ENCODE measurements at regions not wholly inside any gene's neighbourhood (a gene's known extent, or its start where the extent isn't known, plus 50 kb on each side); places are given as distances from the start of the nearest gene placed in this dataset.

GRCh38 chr3:106172780-106173179, 304.0 kb upstream of the CBLB start:
- Mint-ChIP-seq H3K4me1 (peaks cover 66% of the 10 kb centered on the region), H3K36me3 (ENCODE audit: low read depth) (peaks cover 3% of the 10 kb centered on the region), H3K27me3 (no peaks in the 10 kb centered on the region), H3K27ac (no peak overlapping the region), H3K9me3 (ENCODE audit: low read depth) (no peaks in the 10 kb centered on the region), H3K4me3 (no peak overlapping the region)
- DNase-seq (no peak), ATAC-seq (peak; percentile 16)
- ChIA-PET CTCF (no interaction called here), POLR2A (no interaction called here)
- intact Hi-C loops (cut with DNase I, micrococcal nuclease) = loop anchor here (1.0 to 10.0 kb wide), 2 partner anchors 76 to 418 kb away; no protein-coding TSS in a partner anchor

- intact Hi-C loops (cut with DNase I, micrococcal nuclease) = loop anchor here (5.0 to 10.0 kb wide), 2 partner anchors 420 to 432 kb away; no protein-coding TSS in a partner anchor
- peaks cover 75% of the 10 kb centered on the region for H3K4me1 Mint-ChIP-seq
- no peak overlapping the region for H3K4me3 Mint-ChIP-seq
- peak overlapping the region; percentile 17 for H3K27ac Mint-ChIP-seq
- CTCF ChIA-PET = interaction anchor here (1.3 to 1.5 kb wide), 2 partner anchors 253 to 434 kb away, joined by 3 to 7 read pairs; no protein-coding TSS in a partner anchor
- DNase-seq = no peak
- H3K27me3 Mint-ChIP-seq = no peaks in the 10 kb centered on the region
- no peaks in the 10 kb centered on the region for H3K9me3 Mint-ChIP-seq (ENCODE audit: low read depth)
- H3K36me3 Mint-ChIP-seq (ENCODE audit: low read depth) = peaks cover 3% of the 10 kb centered on the region
- POLR2A ChIA-PET = no interaction called here
- no peak for ATAC-seq
Observed at GRCh38 chr3:106175276-106175675, 306.5 kb upstream of the CBLB start.

GRCh38 chr3:106176734-106177133, 307.9 kb upstream of the CBLB start:
- peak overlapping the region; percentile 92 for H3K27ac Mint-ChIP-seq
- CTCF ChIA-PET = interaction anchor here (1.3 to 1.5 kb wide), 2 partner anchors 252 to 433 kb away, joined by 3 to 7 read pairs; no protein-coding TSS in a partner anchor
- ATAC-seq (peak; percentile 89), DNase-seq (peak; percentile 74)
- intact Hi-C loops (cut with DNase I, micrococcal nuclease) = loop anchor here (1.0 to 10.0 kb wide), 20 partner anchors 30 to 808 kb away; partner anchors contain the start of gene CBLB (in 1 of the 2)
- no peaks in the 10 kb centered on the region for H3K9me3 Mint-ChIP-seq (ENCODE audit: low read depth)
- peak overlapping the region; percentile 52 for H3K4me3 Mint-ChIP-seq
- H3K36me3 Mint-ChIP-seq (ENCODE audit: low read depth) = peaks cover 3% of the 10 kb centered on the region
- peaks cover 66% of the 10 kb centered on the region for H3K4me1 Mint-ChIP-seq
- no peaks in the 10 kb centered on the region for H3K27me3 Mint-ChIP-seq
- POLR2A ChIA-PET = interaction anchor here (0.6 to 0.7 kb wide), 3 partner anchors 8 to 155 kb away, joined by 3 read pairs; no protein-coding TSS in a partner anchor

GRCh38 chr3:106182950-106183511, 314.2 kb upstream of the CBLB start:
- intact Hi-C loops (cut with DNase I, micrococcal nuclease) = no loop called here
- H3K9me3 Mint-ChIP-seq (ENCODE audit: low read depth) = no peaks in the 10 kb centered on the region
- DNase-seq = no peak
- ChIA-PET CTCF (interaction anchor here (0.6 kb wide), 1 partner anchor 409 kb away, joined by 4 read pairs; no protein-coding TSS in a partner anchor), POLR2A (no interaction called here)
- no peak overlapping the region for H3K27ac Mint-ChIP-seq
- no peak overlapping the region for H3K4me3 Mint-ChIP-seq
- peaks cover 46% of the 10 kb centered on the region for H3K4me1 Mint-ChIP-seq
- ATAC-seq = no peak
- H3K27me3 Mint-ChIP-seq = no peaks in the 10 kb centered on the region
- no peaks in the 10 kb centered on the region for H3K36me3 Mint-ChIP-seq (ENCODE audit: low read depth)

- no peak for DNase-seq
- ATAC-seq = peak; percentile 33
- Mint-ChIP-seq H3K27me3 (no peaks in the 10 kb centered on the region), H3K9me3 (ENCODE audit: low read depth) (no peaks in the 10 kb centered on the region), H3K4me1 (peaks cover 41% of the 10 kb centered on the region), H3K36me3 (ENCODE audit: low read depth) (no peaks in the 10 kb centered on the region), H3K27ac (peak overlapping the region; percentile 49), H3K4me3 (no peak overlapping the region)
- ChIA-PET CTCF (interaction anchor here (0.6 to 1.2 kb wide), 3 partner anchors 31 to 408 kb away, joined by 3 to 4 read pairs (median 3); no protein-coding TSS in a partner anchor), POLR2A (interaction anchor here (0.6 kb wide), 2 partner anchors 240 to 314 kb away, joined by 3 to 6 read pairs; no protein-coding TSS in a partner anchor)
- intact Hi-C loops (cut with DNase I, micrococcal nuclease) = loop anchor here in 1 of 2 experiments (2.0 kb wide), 1 partner anchor 23 kb away; no protein-coding TSS in a partner anchor
Observed at GRCh38 chr3:106183762-106184391, 315.1 kb upstream of the CBLB start.

- peak overlapping the region; percentile 4 for H3K4me3 Mint-ChIP-seq
- H3K9me3 Mint-ChIP-seq (ENCODE audit: low read depth) = no peaks in the 10 kb centered on the region
- peak overlapping the region; percentile 64 for H3K27ac Mint-ChIP-seq
- intact Hi-C loops (cut with DNase I, micrococcal nuclease) = loop anchor here in 1 of 2 experiments (2.0 kb wide), 1 partner anchor 22 kb away; no protein-coding TSS in a partner anchor
- H3K36me3 Mint-ChIP-seq (ENCODE audit: low read depth) = no peaks in the 10 kb centered on the region
- ATAC-seq = peak; percentile 75
- CTCF ChIA-PET = interaction anchor here (0.7 to 1.2 kb wide), 3 partner anchors 30 to 178 kb away, joined by 3 read pairs; no protein-coding TSS in a partner anchor
- peaks cover 36% of the 10 kb centered on the region for H3K4me1 Mint-ChIP-seq
- POLR2A ChIA-PET = interaction anchor here (0.6 to 0.9 kb wide), 3 partner anchors 8 to 315 kb away, joined by 3 to 6 read pairs (median 3); no protein-coding TSS in a partner anchor
- no peaks in the 10 kb centered on the region for H3K27me3 Mint-ChIP-seq
- no peak for DNase-seq
Observed at GRCh38 chr3:106184540-106185457, 316.0 kb upstream of the CBLB start.

- ATAC-seq = peak; percentile 66
- no peaks in the 10 kb centered on the region for H3K9me3 Mint-ChIP-seq (ENCODE audit: low read depth)
- intact Hi-C loops (cut with DNase I, micrococcal nuclease) = loop anchor here in 1 of 2 experiments (2.0 kb wide), 1 partner anchor 21 kb away; no protein-coding TSS in a partner anchor
- H3K27me3 Mint-ChIP-seq = no peaks in the 10 kb centered on the region
- H3K36me3 Mint-ChIP-seq (ENCODE audit: low read depth) = no peaks in the 10 kb centered on the region
- peaks cover 33% of the 10 kb centered on the region for H3K4me1 Mint-ChIP-seq
- peak overlapping the region; percentile 17 for H3K4me3 Mint-ChIP-seq
- CTCF ChIA-PET = no interaction called here
- H3K27ac Mint-ChIP-seq = peak overlapping the region; percentile 69
- POLR2A ChIA-PET = no interaction called here
- DNase-seq = no peak
Observed at GRCh38 chr3:106185949-106186348, 317.1 kb upstream of the CBLB start.

- CTCF ChIA-PET = no interaction called here
Observed at GRCh38 chr3:106190296-106190695, 321.5 kb upstream of the CBLB start.

GRCh38 chr3:106191211-106191610, 322.4 kb upstream of the CBLB start:
- peaks cover 2% of the 10 kb centered on the region for H3K36me3 Mint-ChIP-seq (ENCODE audit: low read depth)
- no peak overlapping the region for H3K27ac Mint-ChIP-seq
- DNase-seq = no peak
- H3K4me1 Mint-ChIP-seq = peaks cover 9% of the 10 kb centered on the region
- H3K4me3 Mint-ChIP-seq = no peak overlapping the region
- H3K27me3 Mint-ChIP-seq = no peaks in the 10 kb centered on the region
- CTCF ChIA-PET = no interaction called here
- ATAC-seq = no peak
- POLR2A ChIA-PET = no interaction called here
- intact Hi-C loops (cut with DNase I, micrococcal nuclease) = no loop called here
- peaks cover 9% of the 10 kb centered on the region for H3K9me3 Mint-ChIP-seq (ENCODE audit: low read depth)

More at GRCh38 chr3:106190296-106190695, 321.5 kb upstream of the CBLB start:
- Mint-ChIP-seq H3K36me3 (ENCODE audit: low read depth) (no peaks in the 10 kb centered on the region), H3K4me1 (peaks cover 18% of the 10 kb centered on the region), H3K27me3 (no peaks in the 10 kb centered on the region), H3K4me3 (no peak overlapping the region), H3K9me3 (ENCODE audit: low read depth) (peaks cover 9% of the 10 kb centered on the region), H3K27ac (no peak overlapping the region)
- no peak for ATAC-seq
- POLR2A ChIA-PET = no interaction called here
- intact Hi-C loops (cut with DNase I, micrococcal nuclease) = loop anchor here in 1 of 2 experiments (1.0 kb wide), 1 partner anchor 11 kb away; no protein-coding TSS in a partner anchor
- DNase-seq = no peak

GRCh38 chr3:106191913-106192312, 323.1 kb upstream of the CBLB start:
- Mint-ChIP-seq H3K27me3 (no peaks in the 10 kb centered on the region), H3K4me1 (peaks cover 7% of the 10 kb centered on the region), H3K27ac (no peak overlapping the region), H3K9me3 (ENCODE audit: low read depth) (peaks cover 13% of the 10 kb centered on the region), H3K36me3 (ENCODE audit: low read depth) (peaks cover 2% of the 10 kb centered on the region), H3K4me3 (no peak overlapping the region)
- CTCF ChIA-PET = no interaction called here
- intact Hi-C loops (cut with DNase I, micrococcal nuclease) = no loop called here
- no peak for DNase-seq
- ATAC-seq = no peak
- POLR2A ChIA-PET = no interaction called here

- intact Hi-C loops (cut with DNase I, micrococcal nuclease) = no loop called here
- ATAC-seq = peak; percentile 47
- Mint-ChIP-seq H3K27ac (no peak overlapping the region), H3K4me1 (peaks cover 15% of the 10 kb centered on the region), H3K27me3 (no peaks in the 10 kb centered on the region), H3K9me3 (ENCODE audit: low read depth) (peaks cover 13% of the 10 kb centered on the region), H3K36me3 (ENCODE audit: low read depth) (peaks cover 9% of the 10 kb centered on the region), H3K4me3 (no peak overlapping the region)
- ChIA-PET CTCF (no interaction called here), POLR2A (no interaction called here)
- no peak for DNase-seq
Observed at GRCh38 chr3:106193876-106194275, 325.1 kb upstream of the CBLB start.
